ENCODE measurements at regions not wholly inside any gene's neighbourhood (a gene's known extent, or its start where the extent isn't known, plus 50 kb on each side); places are given as distances from the start of the nearest gene placed in this dataset.

DNA sequence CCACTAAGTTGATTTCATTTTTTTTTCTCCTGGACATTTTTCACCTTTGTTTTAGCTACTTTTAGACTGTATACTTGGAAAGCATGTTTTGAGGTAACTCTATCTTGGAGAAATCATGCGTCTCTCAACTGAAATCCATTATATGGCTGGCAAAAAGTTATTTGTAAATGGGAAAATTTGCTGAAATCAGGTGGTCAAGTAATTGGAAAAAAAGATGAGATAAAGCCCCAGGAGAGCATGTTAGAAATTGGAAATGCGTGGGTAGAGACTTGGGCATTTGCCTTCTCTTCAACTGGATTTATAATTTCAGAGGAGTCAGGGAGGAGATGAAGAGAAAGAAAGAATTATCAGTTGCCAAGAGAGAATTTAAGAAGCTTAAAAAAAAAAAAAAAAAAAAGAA, 217.1 kb upstream of the MAP3K7 start:
- no peak for DNase-seq

DNA sequence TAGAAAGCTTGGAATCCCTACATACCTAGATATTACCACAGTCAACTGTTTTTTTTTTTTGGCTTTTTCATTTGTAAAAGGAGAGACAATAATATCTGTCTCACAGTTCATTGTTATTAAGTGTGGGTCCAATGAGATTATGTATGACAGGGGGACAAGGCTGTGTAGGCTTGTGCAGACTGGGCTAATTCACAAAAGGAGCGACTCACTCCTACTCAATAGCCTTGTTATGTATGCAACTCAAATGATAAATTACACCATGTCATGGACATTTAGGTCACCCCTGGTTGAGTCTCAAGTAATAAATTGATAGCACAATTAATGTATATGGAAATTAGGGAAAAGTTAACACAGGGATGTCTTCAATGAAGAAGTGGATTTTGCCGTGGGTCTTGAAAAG, 208.2 kb upstream of the MAP3K7 start:
- no peak for DNase-seq

DNA sequence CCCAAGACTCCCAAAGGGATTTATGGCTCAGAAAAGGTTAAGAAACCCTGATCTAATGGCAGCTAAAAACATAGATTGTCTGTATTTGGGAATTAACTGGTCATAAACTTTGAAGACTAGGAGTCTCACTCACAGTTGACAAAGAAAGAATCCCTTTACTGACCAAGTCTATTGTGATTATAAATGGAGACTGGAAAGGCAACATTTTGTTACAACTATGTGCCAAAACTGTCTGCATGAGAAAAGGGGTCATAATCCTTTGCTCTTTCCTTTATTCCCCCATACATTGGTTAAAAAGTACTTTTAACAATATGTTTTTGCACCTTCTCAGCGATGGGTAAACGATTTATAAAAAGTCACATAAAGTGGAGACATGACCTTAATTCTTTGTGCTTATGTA, 206.9 kb upstream of the MAP3K7 start:
- no peak for DNase-seq

DNA sequence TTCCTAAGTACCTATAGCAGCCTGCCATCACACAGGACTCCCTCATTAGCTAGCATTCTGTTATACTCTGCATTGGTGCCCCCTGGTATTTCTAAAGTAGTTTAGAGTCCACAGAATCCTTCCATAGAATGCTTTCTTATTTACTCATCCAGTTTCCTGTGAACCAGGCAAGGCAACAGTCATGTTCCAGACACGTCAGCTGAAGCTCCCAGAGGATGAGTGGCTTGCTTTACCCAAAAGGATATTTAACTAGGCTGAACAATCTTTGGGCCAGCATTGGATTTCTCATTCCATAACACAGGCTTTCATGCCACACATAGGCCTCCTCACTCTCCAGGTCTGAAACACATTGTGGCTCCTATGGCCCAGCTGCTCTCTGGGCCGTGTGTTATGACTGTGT, 203.8 kb upstream of the MAP3K7 start:
- DNase-seq = peak; percentile 78

DNA sequence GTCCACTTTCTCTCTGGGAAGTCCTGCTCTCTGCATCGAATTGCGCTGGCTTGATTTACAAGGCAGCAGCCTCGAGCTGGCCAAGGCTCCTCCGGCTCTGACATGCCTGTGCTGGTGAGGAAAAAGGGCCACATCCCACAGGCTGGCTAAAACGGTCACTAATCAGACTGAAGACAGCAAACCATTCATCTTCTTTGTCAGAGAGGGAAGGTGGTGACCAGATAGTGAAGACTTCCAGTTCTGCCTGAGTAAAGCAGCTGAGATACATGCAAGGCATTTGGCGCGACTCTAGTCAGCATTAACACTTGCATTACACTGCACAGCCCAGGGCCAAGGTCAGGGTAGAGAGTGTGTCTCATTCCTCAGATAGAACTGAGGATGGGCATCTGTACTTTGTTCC, 203.2 kb upstream of the MAP3K7 start:
- DNase-seq = peak; percentile 13

DNA sequence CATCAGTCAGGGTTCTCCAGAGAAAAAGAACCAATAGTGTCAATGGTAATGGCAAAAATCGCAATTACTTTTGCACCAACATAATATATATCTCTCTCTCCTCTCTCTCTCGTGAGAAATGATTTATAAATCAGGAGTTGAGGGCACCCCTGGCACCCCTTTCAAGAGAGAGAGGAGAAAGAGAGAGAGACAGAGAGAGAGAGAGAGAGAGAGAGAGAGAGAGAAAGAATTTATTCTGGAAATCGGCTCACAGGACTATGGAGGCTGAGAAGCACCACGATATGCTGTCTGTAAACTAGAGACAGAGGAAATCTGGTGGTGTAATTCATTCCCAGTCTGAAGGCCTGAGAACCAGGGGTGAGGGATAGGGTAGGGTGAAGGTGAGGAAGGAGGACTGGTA, 201.9 kb upstream of the MAP3K7 start:
- DNase-seq = no peak

DNA sequence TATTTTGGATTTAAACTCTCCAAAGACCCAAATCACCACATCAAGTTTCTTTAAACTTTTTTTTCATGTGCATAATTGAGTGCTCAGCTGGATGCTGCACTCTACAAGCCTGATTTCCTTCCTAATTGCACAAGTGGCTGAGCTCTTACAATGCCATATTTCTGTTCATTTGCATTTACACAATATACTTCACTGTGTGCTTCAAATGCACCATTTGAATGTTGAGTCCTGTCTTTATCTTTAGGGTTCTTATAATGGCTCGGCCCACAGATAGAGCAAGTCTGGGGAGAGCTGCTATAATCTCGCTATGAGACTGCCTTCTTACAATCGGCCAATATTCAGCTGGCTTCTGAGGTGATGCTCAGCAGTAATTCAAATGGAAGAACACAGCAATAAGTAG, 200.6 kb upstream of the MAP3K7 start:
- DNase-seq = no peak

DNA sequence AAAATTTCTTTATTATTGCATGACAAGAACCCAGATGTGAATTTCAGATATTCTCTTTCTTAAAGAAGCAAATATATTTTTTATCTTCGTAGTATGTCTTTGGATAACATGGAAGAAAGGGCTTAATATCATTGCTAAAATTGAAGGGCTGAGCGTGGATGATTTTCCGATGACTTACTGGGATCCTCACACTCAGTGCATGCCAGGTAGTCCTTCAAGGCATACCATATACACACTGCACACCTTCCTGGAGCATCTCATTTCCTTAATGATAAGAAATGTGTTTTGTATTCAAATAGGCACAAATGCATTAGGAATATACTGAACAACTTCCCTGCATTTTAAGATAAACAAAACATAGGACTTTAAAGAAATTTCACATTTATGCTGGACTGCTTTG, 193.9 kb upstream of the MAP3K7 start:
- no peak for DNase-seq

DNA sequence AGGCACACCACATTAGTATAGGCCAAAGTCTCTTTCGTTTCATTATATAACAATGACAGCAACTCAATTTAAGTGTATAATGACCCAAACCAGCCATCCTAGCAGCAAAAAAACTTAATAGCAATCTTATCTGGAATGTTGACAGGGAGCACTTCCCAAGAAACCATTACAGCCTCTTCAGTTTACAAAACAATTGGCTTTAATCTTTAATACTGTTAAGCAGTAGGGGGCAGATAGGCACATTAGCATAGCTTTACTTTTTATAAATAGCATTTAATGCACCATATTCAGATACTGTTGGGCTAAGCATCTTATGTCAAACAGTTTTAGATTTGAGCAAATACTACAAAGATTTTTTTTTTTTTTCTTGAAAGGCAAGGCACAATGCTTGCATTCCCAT, 193.3 kb upstream of the MAP3K7 start:
- DNase-seq = no peak

DNA sequence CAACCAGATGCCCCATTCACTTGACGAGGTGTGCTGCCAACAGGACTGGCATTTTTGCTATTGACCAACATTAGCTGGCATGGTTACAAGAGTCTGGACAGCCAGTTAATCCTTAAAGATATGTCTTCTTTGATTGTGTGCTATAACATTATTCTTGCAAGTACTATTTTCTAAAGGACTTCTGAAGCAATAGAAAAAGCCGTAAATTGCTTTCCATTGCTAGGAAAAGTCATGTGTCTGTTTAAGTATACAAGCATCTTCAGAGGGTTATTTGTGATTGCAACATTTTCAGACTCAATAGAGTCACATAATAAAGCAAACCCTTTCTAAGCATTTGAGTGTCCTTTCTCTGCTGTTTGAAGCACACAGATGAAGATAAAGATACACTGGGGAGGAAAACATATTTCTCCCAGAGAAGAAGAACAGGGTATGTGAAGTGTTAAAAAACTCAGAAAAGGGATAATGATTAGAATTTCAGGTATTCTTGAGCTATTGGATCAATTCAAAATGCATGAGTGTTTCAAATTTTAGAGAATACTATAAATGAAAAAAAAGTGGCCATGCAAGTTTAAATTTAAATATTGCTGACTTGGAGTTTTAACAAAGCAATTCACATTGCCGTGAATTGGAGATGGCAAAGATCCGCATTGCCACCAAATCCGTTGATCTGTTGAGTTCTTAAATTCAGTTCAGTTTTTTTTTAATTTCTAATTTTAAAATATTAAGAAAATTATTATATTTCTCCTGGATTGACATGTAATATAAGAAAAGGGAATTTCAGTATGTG, 191.7 kb upstream of the MAP3K7 start:
- no peak for DNase-seq

DNA sequence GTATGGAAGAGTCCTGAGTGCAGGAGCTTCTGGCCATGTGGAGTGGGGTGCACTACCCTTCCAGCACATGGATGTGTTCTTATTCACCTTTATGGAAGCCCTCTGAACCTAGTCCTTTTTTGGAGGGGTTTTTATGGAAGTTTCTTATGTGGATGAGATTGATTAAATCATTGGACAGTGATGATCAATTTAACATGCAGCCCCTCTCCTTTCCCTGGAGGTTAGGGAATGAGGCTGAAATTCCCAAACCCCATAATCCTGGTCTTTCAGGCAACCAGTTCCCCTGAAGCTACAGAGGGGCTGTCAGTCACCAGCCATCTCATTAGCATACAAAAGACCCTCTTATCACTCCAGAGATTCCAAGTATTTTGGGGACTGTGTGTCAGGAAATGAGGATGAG, 183.9 kb upstream of the MAP3K7 start:
- DNase-seq = no peak

DNA sequence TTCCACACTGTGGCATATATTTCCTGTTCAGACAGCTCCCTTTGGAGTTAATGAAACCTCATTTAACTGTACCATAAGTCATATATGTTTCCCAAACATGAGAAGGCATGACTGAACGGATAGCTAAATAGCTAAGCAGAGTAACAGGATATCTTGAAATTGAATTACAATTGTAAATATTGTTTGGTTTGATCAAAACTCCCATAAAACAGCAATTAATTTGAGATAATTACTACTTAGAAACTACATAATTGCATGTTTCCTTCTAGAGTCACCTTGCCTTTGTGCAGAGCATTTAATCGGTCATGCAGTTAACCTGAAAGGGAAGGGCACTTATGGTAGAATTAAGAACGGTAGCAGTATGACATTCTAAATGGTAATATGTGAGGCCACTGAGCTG, 179.0 kb upstream of the MAP3K7 start:
- DNase-seq = no peak

DNA sequence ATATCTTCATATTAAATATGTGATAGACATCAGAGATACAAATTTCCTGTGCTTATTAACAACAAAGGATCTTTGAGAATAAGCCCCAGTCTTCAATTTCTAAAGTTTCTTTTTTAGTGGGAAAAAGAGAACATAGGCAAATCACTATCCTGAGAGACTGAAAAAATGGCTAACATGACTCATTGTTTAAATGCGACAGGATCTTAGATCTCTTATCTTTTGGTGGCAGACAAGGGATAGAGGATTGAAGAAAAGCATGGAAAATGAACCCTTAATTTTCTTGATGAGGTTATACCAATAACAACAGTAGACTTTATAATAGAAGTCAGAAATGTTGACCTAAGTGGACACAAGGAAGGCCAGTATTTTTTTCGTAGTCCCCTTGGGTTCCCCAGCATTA, 178.6 kb upstream of the MAP3K7 start:
- DNase-seq = no peak

DNA sequence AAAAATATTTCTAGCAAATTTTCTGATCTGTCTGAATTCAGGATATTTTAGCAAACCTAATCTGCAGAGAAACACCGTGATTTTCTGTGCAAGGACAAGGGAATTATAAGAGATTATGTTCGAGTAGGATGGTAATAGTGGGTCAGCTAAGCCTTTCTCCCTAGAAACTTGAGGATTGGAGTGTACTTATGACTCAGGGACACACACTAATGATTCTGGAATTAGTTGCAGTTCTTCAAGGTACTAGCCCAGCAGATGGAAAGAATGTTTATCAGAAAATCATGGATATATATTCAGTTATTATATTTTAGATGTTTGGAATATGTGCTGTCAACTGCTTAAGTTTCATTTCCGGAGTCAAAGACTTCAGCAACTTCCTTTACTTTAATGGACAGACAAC, 177.1 kb upstream of the MAP3K7 start:
- DNase-seq = peak; percentile 16

DNA sequence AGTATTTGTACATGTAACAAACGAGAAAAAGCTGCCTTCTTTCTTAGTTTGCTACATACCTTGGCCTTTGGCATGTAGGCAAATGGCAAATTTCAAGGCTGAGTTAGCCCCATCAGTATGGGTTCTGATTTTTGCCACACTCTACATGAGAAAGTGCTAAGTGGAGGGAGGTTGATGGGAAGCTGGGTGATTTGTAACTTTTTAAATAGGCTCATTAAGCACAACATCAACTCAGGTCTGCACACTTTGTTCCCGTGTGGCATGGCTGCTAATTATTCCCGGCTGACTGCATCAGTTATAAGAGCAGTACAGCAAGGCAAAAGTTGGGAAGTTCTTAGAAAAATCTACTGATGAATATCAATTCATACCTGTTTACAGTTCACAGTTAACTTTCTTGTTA, 172.8 kb upstream of the MAP3K7 start:
- no peak for DNase-seq

DNA sequence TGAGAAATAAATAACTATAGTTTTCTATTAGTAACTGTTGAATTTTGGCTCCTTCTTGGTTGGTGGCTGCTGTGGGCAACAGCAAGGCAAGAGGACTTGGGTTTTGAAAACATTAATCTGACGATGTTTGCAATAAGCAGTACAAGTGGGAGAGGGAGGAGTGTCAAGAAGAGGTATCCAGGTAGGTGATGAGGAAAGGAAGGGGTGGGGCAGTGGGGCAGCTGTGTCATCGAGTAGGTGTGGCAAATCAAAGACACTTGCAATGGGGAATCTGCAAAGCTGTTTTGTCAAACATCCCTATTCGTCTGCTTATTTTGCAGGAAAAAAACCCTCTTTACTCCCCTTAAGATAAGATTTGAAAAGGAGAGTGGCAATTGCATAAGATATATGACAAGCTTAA, 171.9 kb upstream of the MAP3K7 start:
- no peak for DNase-seq

DNA sequence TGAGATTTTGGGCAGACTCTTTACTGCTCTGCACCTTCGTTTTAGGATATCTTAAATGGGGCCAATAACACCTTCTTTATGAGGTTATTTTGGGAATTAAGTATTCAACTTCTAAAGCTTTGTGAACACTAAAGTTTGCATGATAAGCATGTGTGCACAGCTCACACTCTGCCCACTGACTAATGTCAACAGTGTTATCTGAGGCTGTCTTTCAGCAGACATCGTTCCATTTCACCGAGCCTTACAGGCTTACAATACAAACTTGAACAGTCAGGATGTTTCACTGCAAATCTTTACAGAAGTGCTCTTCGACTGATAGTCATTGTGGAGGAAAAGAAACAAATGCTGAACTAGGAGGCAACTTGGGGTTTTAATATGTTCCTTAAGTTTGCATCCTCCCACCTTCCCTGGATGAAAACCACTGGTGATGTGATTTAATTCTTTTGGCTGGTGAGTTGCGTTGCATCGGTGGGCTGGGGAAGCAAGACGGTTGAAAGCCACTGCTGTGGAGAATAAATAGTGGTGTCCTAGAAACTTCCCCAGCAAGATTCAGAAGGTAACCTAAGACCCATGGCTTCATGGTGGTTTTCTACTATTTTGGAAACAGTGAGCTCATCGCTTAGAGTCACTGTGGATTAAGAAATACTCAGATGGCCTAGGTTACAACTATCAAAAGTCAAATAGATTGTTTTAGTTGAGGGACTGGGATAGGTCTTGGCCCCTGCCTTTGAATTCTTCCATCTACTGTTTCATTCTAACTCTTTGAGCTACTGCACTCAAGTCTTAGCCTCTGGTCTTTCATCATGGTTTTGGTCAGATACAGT, 167.2 kb upstream of the MAP3K7 start:
- DNase-seq = no peak

DNA sequence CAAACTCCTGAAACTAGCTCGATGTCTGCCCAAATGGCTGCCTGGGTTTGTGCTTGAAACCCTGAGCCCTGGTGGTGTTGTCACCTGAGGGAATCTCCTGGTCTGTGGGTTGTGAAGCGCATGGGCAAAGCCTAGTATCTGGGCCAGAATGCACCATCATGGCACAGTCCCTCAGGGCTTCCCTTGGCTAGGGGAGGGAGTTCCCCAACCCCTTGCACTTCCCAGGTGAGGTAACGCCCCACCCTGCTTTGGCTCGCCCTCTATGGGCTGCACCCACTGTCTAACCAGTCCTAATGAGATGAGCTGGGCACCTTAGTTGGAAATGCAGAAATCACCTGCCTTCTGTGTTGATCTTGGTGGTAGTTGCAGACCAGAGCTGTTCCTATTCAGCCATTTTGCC, 152.9 kb upstream of the MAP3K7 start:
- no peak for DNase-seq

DNA sequence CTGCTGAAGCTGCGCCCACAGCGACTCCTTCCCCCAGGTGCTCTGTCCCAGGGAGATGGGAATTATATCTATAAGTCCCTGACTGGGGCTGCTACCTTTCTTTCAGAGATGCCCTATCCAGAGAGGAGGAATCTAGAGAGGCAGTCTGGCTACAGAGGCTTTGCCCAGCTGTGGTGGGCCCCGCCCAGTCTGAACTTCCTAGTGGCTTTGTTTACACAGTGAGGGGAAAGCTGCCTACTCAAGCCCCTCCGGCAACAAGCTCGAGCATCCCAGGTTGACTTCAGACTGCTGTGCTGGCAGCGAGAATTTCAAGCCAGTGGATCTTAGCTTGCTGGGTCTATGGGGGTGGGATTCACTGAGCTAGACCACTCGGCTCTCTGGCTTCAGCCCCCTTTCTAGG, 152.5 kb upstream of the MAP3K7 start:
- DNase-seq = no peak

DNA sequence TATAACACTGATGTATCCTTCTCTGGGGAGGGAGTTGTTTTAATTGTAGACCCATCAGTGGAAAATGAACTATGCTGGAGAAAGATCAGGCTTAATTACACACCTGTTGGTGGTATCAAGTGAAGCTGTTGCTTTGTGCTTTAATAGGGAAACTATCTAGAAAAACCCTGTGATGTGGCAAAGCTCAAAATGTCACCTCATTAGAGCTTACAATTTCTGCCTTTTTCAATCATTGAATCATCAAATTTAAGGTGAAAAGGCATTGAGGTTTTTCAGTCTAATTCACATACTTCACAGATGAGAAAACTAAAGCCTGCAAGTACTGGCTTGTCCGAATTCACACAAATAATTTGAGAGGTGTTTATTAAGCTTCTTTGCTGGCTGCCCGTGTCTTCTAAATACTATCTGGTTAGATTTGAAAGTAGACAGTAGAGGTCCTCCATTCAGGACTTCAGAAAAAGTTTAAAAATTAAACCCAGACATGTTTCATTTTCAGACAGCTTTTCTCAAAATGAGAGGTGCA, 143.3 kb upstream of the MAP3K7 start:
- no peak for DNase-seq

DNA sequence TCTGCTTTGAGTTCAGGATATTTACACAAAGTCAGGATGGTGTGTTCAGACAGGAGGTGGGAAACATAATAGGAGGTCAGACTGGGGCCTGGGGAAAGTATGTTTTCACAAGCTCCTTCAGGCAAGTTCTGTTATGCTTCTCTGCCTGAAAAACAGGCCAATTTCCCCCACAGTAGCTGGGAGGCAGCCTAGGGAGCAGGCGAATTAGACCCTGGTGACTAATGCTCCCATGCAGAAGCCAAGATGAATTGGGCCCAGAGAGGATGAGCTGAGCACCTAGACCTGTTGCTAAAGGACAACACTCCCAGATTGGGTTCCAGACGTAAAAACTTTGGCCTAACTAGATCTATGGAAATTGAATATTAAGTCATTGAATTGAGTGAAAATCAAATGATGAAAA, 142.2 kb upstream of the MAP3K7 start:
- DNase-seq = no peak

DNA sequence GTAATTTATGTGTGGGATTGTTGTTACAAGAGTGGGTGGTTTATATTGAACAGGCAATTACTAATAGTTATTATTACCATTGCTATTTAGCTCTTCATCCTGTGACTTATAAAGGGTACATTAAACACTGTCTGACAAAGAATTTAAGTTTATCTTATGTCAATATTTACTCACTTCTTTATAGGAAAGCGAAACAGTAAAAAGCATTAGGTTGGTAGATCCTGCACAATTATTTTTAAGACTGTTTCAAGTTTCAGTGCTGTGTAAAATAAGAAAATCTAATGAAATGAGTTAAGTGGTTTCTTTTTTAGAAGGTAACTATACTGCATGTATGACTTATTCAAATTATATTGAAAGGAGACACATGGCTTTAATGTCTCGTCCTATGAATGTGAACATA, 135.8 kb upstream of the MAP3K7 start:
- no peak for DNase-seq

DNA sequence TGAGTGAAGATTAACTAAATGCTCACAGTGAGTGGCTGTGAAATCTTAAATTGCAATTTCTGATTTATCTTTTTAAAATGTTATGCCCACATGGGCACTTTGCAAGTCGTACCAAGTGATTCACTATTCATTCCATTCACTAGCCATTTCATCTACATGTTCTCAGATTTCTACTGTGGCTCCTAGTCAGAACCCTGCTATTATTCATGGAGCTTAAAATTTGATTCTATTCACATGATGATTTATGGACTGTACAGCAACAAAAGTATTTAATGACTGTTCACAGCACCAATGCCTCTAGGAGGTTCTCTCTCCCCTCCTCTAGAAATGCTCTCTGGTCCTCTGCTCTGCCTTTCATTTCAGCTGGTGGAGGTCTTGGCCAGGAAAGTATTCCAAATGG, 133.5 kb upstream of the MAP3K7 start:
- DNase-seq = no peak

Measured in fibroblast of upper back skin (primary cell).